ENCODE measurements at regions not wholly inside any gene's neighbourhood (a gene's known extent, or its start where the extent isn't known, plus 50 kb on each side); places are given as distances from the start of the nearest gene placed in this dataset.
"Not testable (repeated sequence)": the region's sequence is repeated elsewhere in the genome, so short reads cannot be mapped to it uniquely, and the experiment has no call there.

DNA sequence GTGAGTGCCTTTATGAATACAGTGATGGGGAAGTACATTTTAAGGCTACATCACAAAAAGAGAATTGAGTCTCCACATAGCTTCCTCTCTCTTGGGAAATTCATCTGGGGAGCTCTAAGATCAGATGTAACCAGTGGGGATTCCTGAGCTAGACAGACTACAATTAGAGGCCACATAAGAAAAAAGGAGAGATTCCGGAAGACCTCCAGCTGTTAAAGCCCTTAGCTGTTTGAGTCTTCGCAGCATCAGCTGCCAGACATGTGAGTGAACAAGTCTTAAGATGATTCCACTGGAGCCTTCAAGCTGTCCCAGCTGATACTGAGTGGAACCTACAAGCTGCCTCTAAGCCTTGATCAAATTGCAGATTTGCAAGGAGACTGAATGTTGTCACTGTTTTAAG is 448.5 kb downstream of the NXPH1 start:
- H3K4me3 ChIP-seq (ENCODE audit: low read depth, low read length), result no peak overlapping the region
- TF ChIP-seq POLR2A (IDR thresholded peaks at IDR 0.05; ENCODE audit: extremely low read depth, insufficient read length) (no peak), MYC (IDR thresholded peaks at IDR 0.05; ENCODE audit: low read depth, low read length) (no peak)
- TF ChIP-seq, protein P1, sequence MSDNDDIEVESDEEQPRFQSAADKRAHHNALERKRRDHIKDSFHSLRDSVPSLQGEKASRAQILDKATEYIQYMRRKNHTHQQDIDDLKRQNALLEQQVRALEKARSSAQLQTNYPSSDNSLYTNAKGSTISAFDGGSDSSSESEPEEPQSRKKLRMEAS (IDR thresholded peaks at IDR 0.05; ENCODE audit: low read depth, low read length), result no peak
- TF ChIP-seq, protein P2, sequence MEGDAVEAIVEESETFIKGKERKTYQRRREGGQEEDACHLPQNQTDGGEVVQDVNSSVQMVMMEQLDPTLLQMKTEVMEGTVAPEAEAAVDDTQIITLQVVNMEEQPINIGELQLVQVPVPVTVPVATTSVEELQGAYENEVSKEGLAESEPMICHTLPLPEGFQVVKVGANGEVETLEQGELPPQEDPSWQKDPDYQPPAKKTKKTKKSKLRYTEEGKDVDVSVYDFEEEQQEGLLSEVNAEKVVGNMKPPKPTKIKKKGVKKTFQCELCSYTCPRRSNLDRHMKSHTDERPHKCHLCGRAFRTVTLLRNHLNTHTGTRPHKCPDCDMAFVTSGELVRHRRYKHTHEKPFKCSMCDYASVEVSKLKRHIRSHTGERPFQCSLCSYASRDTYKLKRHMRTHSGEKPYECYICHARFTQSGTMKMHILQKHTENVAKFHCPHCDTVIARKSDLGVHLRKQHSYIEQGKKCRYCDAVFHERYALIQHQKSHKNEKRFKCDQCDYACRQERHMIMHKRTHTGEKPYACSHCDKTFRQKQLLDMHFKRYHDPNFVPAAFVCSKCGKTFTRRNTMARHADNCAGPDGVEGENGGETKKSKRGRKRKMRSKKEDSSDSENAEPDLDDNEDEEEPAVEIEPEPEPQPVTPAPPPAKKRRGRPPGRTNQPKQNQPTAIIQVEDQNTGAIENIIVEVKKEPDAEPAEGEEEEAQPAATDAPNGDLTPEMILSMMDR (IDR thresholded peaks at IDR 0.05; ENCODE audit: low read depth, low read length), result no peak
- DNase-seq (ENCODE audit: low read depth), result no peak

DNA sequence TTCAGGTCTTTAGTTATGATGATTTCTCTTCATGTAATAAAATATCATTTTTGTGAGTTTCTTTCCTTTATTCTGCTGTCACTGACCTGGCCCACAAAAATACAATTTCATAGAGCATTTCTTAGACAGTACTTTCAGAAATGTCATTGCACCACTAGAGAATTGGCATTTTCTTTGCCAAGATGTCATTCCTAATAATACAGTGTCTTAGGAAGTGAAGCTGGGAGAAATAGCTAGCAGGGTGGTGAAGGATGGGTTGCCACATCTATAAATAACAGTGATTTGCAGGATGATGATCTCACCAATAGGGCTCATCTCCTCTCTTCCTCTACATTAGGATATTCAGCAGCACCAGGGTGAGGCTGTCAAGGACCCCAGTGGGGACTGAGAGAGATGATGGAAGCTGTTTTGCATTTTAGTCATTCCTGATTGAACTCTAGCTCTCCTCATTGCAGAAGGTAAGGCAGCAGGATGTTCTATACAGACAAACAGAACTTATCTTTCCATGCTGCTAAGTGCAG is 452.1 kb downstream of the NXPH1 start:
- TF ChIP-seq, protein P2 (IDR thresholded peaks at IDR 0.05; ENCODE audit: low read depth, low read length), result no peak
- TF ChIP-seq MYC (IDR thresholded peaks at IDR 0.05; ENCODE audit: low read depth, low read length), result no peak
- TF ChIP-seq, protein P1 (IDR thresholded peaks at IDR 0.05; ENCODE audit: low read depth, low read length), result no peak
- no peak for TF ChIP-seq POLR2A (IDR thresholded peaks at IDR 0.05; ENCODE audit: extremely low read depth, insufficient read length)
- no peak overlapping the region for H3K4me3 ChIP-seq (ENCODE audit: low read depth, low read length)
- no peak for DNase-seq (ENCODE audit: low read depth)

DNA sequence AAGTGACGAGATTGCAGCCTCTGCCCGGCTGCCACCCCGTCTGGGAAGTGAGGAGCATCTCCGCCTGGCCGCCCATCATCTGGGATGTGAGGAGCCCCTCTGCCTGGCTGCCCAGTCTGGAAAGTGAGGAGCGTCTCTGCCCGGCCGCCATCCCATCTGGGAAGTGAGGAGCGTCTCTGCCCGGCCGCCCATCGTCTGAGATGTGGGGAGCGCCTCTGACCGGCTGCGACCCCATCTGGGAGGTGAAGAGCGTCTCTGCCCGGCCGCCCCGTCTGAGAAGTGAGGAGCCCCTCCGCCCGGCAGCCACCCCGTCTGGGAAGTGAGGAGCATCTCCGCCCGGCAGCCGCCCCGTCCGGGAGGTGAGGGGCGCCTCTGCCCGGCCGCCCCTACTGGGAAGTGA is 456.9 kb downstream of the NXPH1 start:
- DNase-seq (ENCODE audit: low read depth); H3K4me3 ChIP-seq (ENCODE audit: low read depth, low read length): not testable (repeated sequence)

DNA sequence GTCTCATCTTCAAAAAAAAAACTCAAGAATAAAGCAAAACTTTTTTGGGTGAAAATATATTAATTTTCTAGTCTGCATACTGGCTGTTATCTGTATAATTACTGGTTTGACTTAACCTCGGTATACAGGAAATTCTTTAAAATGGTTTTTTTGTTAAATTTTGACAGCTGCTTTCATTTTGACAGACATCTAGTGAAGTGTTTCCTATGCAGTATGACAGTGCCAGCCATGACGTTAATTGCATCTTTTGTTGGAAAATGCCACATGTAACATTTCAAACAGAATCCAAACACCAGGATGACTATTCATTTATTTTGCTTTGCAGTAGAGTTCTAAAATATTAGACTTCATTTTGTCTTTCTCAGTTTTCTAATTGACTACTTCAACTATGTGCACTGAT is 460.4 kb downstream of the NXPH1 start:
- TF ChIP-seq, protein P2 (IDR thresholded peaks at IDR 0.05; ENCODE audit: low read depth, low read length), result no peak
- TF ChIP-seq MYC (IDR thresholded peaks at IDR 0.05; ENCODE audit: low read depth, low read length), result no peak
- TF ChIP-seq, protein P1 (IDR thresholded peaks at IDR 0.05; ENCODE audit: low read depth, low read length), result no peak
- no peak for TF ChIP-seq POLR2A (IDR thresholded peaks at IDR 0.05; ENCODE audit: extremely low read depth, insufficient read length)
- no peak overlapping the region for H3K4me3 ChIP-seq (ENCODE audit: low read depth, low read length)
- DNase-seq (ENCODE audit: low read depth), result no peak

DNA sequence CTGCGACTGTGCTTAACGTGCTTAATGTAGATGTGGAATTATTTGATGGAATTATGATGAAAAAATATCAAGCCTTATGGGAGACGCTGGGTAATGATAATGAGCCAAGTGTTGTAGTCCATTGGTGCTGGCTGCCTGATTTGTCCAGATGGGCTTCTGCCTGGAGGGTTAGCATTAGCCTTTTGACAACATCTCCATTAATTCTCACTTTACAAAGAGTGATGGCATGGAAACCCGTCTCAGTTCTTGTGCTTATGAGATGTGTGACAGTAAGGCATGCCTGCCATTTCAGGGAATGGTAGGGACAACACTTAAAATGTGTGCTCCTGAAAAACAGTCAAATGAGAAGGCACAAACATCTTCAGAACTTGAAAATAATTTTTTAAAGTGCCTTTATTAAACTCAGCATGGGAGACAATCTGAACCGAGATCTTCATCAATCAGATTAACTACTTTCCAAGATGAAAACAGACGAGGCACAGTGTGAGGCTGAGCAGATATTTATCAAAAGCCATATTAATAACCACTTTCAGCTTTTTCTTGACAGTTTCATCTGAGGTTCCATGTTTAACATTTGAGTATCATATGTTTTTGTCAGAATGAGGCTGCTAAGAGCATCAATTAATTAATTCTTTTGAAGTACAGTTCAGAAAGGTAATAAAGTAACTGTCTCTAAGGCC is 473.1 kb downstream of the NXPH1 start:
- TF ChIP-seq, protein P2 (IDR thresholded peaks at IDR 0.05; ENCODE audit: low read depth, low read length), result no peak
- TF ChIP-seq POLR2A (IDR thresholded peaks at IDR 0.05; ENCODE audit: extremely low read depth, insufficient read length) (no peak), MYC (IDR thresholded peaks at IDR 0.05; ENCODE audit: low read depth, low read length) (no peak)
- TF ChIP-seq, protein P1 (IDR thresholded peaks at IDR 0.05; ENCODE audit: low read depth, low read length), result no peak
- H3K4me3 ChIP-seq (ENCODE audit: low read depth, low read length), result no peak overlapping the region
- DNase-seq (ENCODE audit: low read depth), result no peak

DNA sequence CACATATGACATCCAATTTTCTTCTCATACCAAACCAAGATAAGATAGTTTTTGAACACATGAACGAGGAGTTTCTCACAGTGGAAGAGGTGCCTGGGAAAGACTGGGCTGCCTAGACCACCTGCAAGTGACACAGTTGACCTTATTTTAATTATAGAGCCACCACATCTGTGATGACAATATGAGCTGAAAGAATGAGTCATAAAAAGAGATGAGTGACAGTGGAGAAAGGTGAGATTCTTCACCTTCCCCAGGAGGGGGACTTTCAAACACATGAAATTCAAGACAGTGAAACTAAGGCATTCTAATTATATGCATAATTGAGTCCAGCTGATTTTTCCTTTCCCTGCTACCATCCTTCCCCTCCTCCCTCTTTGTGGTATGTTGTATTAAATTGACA is 475.5 kb downstream of the NXPH1 start:
- no peak for DNase-seq (ENCODE audit: low read depth)
- TF ChIP-seq, protein P1 (IDR thresholded peaks at IDR 0.05; ENCODE audit: low read depth, low read length), result no peak
- TF ChIP-seq MYC (IDR thresholded peaks at IDR 0.05; ENCODE audit: low read depth, low read length) (no peak), POLR2A (IDR thresholded peaks at IDR 0.05; ENCODE audit: extremely low read depth, insufficient read length) (no peak)
- TF ChIP-seq, protein P2 (IDR thresholded peaks at IDR 0.05; ENCODE audit: low read depth, low read length), result no peak
- H3K4me3 ChIP-seq (ENCODE audit: low read depth, low read length), result no peak overlapping the region

All from NB4 (cell line).